ENCODE measurements at regions not wholly inside any gene's neighbourhood (a gene's known extent, or its start where the extent isn't known, plus 50 kb on each side); places are given as distances from the start of the nearest gene placed in this dataset.

DNA sequence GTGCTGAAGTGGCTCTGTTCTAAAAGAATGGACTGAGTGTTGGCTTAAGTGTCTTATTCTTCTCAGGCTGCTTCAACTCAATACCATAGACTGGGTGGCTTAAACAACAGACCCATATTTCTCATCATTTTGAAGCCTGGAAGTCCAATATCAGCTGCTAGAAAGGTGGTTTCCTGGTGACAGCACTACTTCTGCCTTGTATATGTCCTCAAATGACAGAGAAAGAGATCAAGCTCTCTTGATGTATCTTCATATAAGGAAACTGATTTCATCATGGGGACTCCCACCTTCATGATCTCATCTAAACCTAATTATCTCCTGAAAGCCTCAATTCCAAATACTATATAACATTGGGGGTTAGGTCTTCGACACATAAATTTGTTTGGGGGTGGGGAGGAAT is 449.7 kb upstream of the DSEL start:
- TF ChIP-seq CTCF (IDR thresholded peaks at IDR 0.05) (no peak), POLR2AphosphoS5 (IDR thresholded peaks at IDR 0.05) (no peak), POLR2A (IDR thresholded peaks at IDR 0.05) (no peak)
- H3K9me3 ChIP-seq: no peaks in the 10 kb centered on the region
- WGBS: 86% methylated on average over 1 of the region's 1 CpG
- H3K4me3 ChIP-seq: no peak overlapping the region
- H3K27ac ChIP-seq: no peak overlapping the region
- no peaks in the 10 kb centered on the region for H3K4me1 ChIP-seq (replicated peaks)
- DNase-seq (ENCODE audit: low spot score): no peak
- no peaks in the 10 kb centered on the region for H3K27me3 ChIP-seq (replicated peaks; ENCODE audit: insufficient read depth)
- no peaks in the 10 kb centered on the region for H3K36me3 ChIP-seq
- intact Hi-C loops (cut with DNase I): no loop called here

GRCh38 chr18:67964462-67964861 is 447.9 kb upstream of the DSEL start:
- no peak overlapping the region for H3K27ac ChIP-seq
- intact Hi-C loops (cut with DNase I): no loop called here
- no peaks in the 10 kb centered on the region for H3K9me3 ChIP-seq
- no peaks in the 10 kb centered on the region for H3K27me3 ChIP-seq (replicated peaks; ENCODE audit: insufficient read depth)
- no peak overlapping the region for H3K4me3 ChIP-seq
- no peak for DNase-seq (ENCODE audit: low spot score)
- no peaks in the 10 kb centered on the region for H3K4me1 ChIP-seq (replicated peaks)
- H3K36me3 ChIP-seq: no peaks in the 10 kb centered on the region
- WGBS: 67% methylated on average over 4 of the region's 4 CpGs
- TF ChIP-seq POLR2A (IDR thresholded peaks at IDR 0.05): no peak
- TF ChIP-seq CTCF (IDR thresholded peaks at IDR 0.05): no peak
- TF ChIP-seq POLR2AphosphoS5 (IDR thresholded peaks at IDR 0.05): no peak

GRCh38 chr18:67961701-67962440 is 445.4 kb upstream of the DSEL start:
- H3K4me3 ChIP-seq: no peak overlapping the region
- DNase-seq (ENCODE audit: low spot score): no peak
- no peaks in the 10 kb centered on the region for H3K9me3 ChIP-seq
- H3K4me1 ChIP-seq (replicated peaks): no peaks in the 10 kb centered on the region
- no peak for TF ChIP-seq POLR2AphosphoS5 (IDR thresholded peaks at IDR 0.05)
- TF ChIP-seq CTCF (IDR thresholded peaks at IDR 0.05): no peak
- no peak for TF ChIP-seq POLR2A (IDR thresholded peaks at IDR 0.05)
- no peaks in the 10 kb centered on the region for H3K36me3 ChIP-seq
- H3K27me3 ChIP-seq (replicated peaks; ENCODE audit: insufficient read depth): no peaks in the 10 kb centered on the region
- intact Hi-C loops (cut with DNase I): no loop called here
- WGBS: 80% methylated on average over 7 of the region's 7 CpGs
- H3K27ac ChIP-seq: no peak overlapping the region

- TF ChIP-seq CTCF (IDR thresholded peaks at IDR 0.05): no peak
- no peak for TF ChIP-seq POLR2AphosphoS5 (IDR thresholded peaks at IDR 0.05)
- TF ChIP-seq POLR2A (IDR thresholded peaks at IDR 0.05): no peak
- WGBS: 88% methylated on average over 2 of the region's 2 CpGs
- intact Hi-C loops (cut with DNase I): no loop called here
- Histone ChIP-seq H3K27ac (no peak overlapping the region), H3K4me3 (no peak overlapping the region), H3K9me3 (no peaks in the 10 kb centered on the region), H3K36me3 (no peaks in the 10 kb centered on the region), H3K27me3 (replicated peaks; ENCODE audit: insufficient read depth) (no peaks in the 10 kb centered on the region), H3K4me1 (replicated peaks) (no peaks in the 10 kb centered on the region)
- DNase-seq (ENCODE audit: low spot score): no peak
Measured at GRCh38 chr18:67957684-67958083, 441.2 kb upstream of the DSEL start.

DNA sequence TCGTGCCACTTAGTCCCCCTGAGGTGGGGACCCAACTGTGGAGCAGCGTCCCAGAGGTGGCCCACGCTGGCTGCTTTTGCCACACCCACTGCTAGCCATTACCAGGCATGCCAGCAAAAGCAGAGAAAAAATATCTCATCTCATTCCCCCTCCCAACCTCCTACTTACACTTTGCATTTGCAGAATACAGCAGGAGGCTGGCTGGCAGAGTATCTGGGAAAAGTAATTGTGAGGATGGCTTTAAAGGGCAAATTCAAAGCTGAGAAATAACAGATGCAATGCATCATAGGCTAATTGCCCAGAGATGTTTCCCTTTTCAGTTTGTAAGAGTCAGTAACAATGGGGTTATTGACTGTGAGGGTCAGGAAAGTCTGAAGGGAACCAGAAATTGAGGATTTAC is 438.1 kb upstream of the DSEL start:
- no peak for TF ChIP-seq POLR2A (IDR thresholded peaks at IDR 0.05)
- TF ChIP-seq CTCF (IDR thresholded peaks at IDR 0.05): no peak
- TF ChIP-seq POLR2AphosphoS5 (IDR thresholded peaks at IDR 0.05): no peak
- H3K27me3 ChIP-seq (replicated peaks; ENCODE audit: insufficient read depth): no peaks in the 10 kb centered on the region
- WGBS: 24% methylated on average over 3 of the region's 3 CpGs
- DNase-seq (ENCODE audit: low spot score): no peak
- no peaks in the 10 kb centered on the region for H3K36me3 ChIP-seq
- H3K4me3 ChIP-seq: no peak overlapping the region
- no peaks in the 10 kb centered on the region for H3K9me3 ChIP-seq
- no peaks in the 10 kb centered on the region for H3K4me1 ChIP-seq (replicated peaks)
- intact Hi-C loops (cut with DNase I): no loop called here
- no peak overlapping the region for H3K27ac ChIP-seq
